Caco-2 (cell line): ENCODE measurements at regions not wholly inside any gene's neighbourhood (a gene's known extent, or its start where the extent isn't known, plus 50 kb on each side); places are given as distances from the start of the nearest gene placed in this dataset.

ENCODE experiments used
- BruUV-seq: library from RNA; stranded (reverse); fragments of 400-500 nt; replicated peaks from 2 replicates; lab custom pipeline; 2021; lab: Mats Ljungman, UMichigan
- CTCF ChIA-PET: fragments of 300-600 bp; sonication (Branson Sonifier 250); formaldehyde crosslinking; loops from one replicate; lab custom pipeline; 2022; ENCODE audit warnings: antibody characterized with exemption; lab: Charles Lee
- POLR2A ChIA-PET: fragments of 300-600 bp; sonication (Branson Sonifier 250); formaldehyde crosslinking; loops from one replicate; lab custom pipeline; 2022; ENCODE audit warnings: antibody characterized with exemption; lab: Charles Lee
- DNase-seq, 2 experiments: peaks; one replicate each; pipeline versions ENCODE4 v3.0.0 to v3.0.0-alpha.2; 2020 to 2022
- H3K27me3 ChIP-seq: replicated peaks from 2 replicates; pipeline ENCODE4 v1.6.0; 2011; ENCODE audit warnings: low read length; ENCODE audit not compliant: control insufficient read depth, insufficient read depth
- H3K36me3 ChIP-seq: 2 replicates; pipeline ENCODE4 v1.5.1; 2011; ENCODE audit warnings: low read length; ENCODE audit not compliant: control insufficient read depth, insufficient read depth
- H3K4me1 ChIP-seq: fragments of 250-450 bp; sonication (Bioruptor Pico); 2 replicates; pipeline ENCODE4 v1.5.1; 2020; ENCODE audit warnings: mild to moderate bottlenecking
- H3K4me3 ChIP-seq: 2 replicates; pipeline ENCODE4 v1.5.1; 2011; ENCODE audit warnings: low read depth, mild to moderate bottlenecking, control low read depth, low read length
- H3K9me3 ChIP-seq: fragments of 250-450 bp; sonication (Bioruptor Pico); 2 replicates; pipeline ENCODE4 v1.5.1; 2020; ENCODE audit warnings: mild to moderate bottlenecking, moderate library complexity
- H3K27ac Mint-ChIP-seq: one replicate; pipeline ENCODE4 v1.8.0; 2022; ENCODE audit warnings: mixed read lengths; ENCODE audit not compliant: unreplicated experiment
- H3K27me3 Mint-ChIP-seq: one replicate; pipeline ENCODE4 v1.8.0; 2022; ENCODE audit warnings: mixed read lengths; ENCODE audit not compliant: insufficient read depth, unreplicated experiment
- H3K36me3 Mint-ChIP-seq: one replicate; pipeline ENCODE4 v1.8.0; 2022; ENCODE audit warnings: mild to moderate bottlenecking, mixed read lengths; ENCODE audit not compliant: insufficient read depth, unreplicated experiment
- H3K4me1 Mint-ChIP-seq: one replicate; pipeline ENCODE4 v1.8.0; 2022; ENCODE audit warnings: low read depth, mixed read lengths; ENCODE audit not compliant: unreplicated experiment
- H3K4me3 Mint-ChIP-seq: one replicate; pipeline ENCODE4 v1.8.0; 2022; ENCODE audit warnings: mild to moderate bottlenecking, moderate library complexity, mixed read lengths; ENCODE audit not compliant: unreplicated experiment
- H3K9me3 Mint-ChIP-seq: one replicate; pipeline ENCODE4 v1.8.0; 2022; ENCODE audit warnings: mixed read lengths; ENCODE audit not compliant: unreplicated experiment
- CTCF ChIP-seq, 2 experiments: fragments of 200-600 bp in 1 of 2; IDR thresholded peaks; 1 replicate in 1 of 2; 2 replicates in 1 of 2; pipeline versions ENCODE4 v1.5.1 to v1.8.0; 2011 to 2022; ENCODE audit warnings: antibody characterized with exemption in 1 of 2, control low read depth in 1 of 2, inconsistent platforms in 1 of 2, low read depth in 1 of 2, low read length in 1 of 2, mild to moderate bottlenecking in 1 of 2, moderate library complexity in 1 of 2; ENCODE audit not compliant: insufficient read depth in 1 of 2, severe bottlenecking in 1 of 2, unreplicated experiment in 1 of 2
- intact Hi-C: fragments of 100-400 bp; cut with micrococcal nuclease; formaldehyde crosslinking; loops from one replicate; pipeline ENCODE4 v1.10.0; 2022; ENCODE audit not compliant: unreplicated experiment

GRCh38 chr16:60922920-60923319, 1113.3 kb downstream of the CDH8 start:
- POLR2A ChIA-PET: no interaction called here
- no peak overlapping the region for H3K4me3 Mint-ChIP-seq
- intact Hi-C loops: no loop called here

GRCh38 chr16:60914334-60914733, 1121.9 kb downstream of the CDH8 start:
- no peaks in the 10 kb centered on the region for H3K4me1 Mint-ChIP-seq
- peaks cover 2% of the 10 kb centered on the region for H3K27me3 Mint-ChIP-seq
- no peaks in the 10 kb centered on the region for H3K27me3 ChIP-seq
- H3K4me3 ChIP-seq: no peak overlapping the region
- H3K9me3 Mint-ChIP-seq: no peaks in the 10 kb centered on the region
- intact Hi-C loops: no loop called here
- H3K27ac Mint-ChIP-seq: no peak overlapping the region
- H3K36me3 Mint-ChIP-seq: no peaks in the 10 kb centered on the region
- ChIA-PET CTCF (no interaction called here), POLR2A (no interaction called here)
- H3K4me1 ChIP-seq: no peaks in the 10 kb centered on the region
- H3K4me3 Mint-ChIP-seq: no peak overlapping the region
- no TSS peak for BruUV-seq
- H3K36me3 ChIP-seq: no peaks in the 10 kb centered on the region
- no peak for TF ChIP-seq CTCF (IDR thresholded peaks at IDR 0.05; ENCODE audit: insufficient read depth in 1 of 2, low read depth in 1 of 2, low read length in 1 of 2, severe bottlenecking in 1 of 2, unreplicated experiment in 1 of 2)
- DNase-seq: no peak
- H3K9me3 ChIP-seq: peaks cover 4% of the 10 kb centered on the region; the same call in 1 of the 2 replicates

More at GRCh38 chr16:60922920-60923319, 1113.3 kb downstream of the CDH8 start:
- Mint-ChIP-seq H3K27ac (no peak overlapping the region), H3K4me1 (no peaks in the 10 kb centered on the region), H3K9me3 (no peaks in the 10 kb centered on the region), H3K27me3 (no peaks in the 10 kb centered on the region), H3K36me3 (no peaks in the 10 kb centered on the region)
- BruUV-seq: no TSS peak
- Histone ChIP-seq H3K4me1 (no peaks in the 10 kb centered on the region), H3K9me3 (no peaks in the 10 kb centered on the region), H3K36me3 (no peaks in the 10 kb centered on the region), H3K27me3 (no peaks in the 10 kb centered on the region), H3K4me3 (no peak overlapping the region)
- CTCF ChIA-PET: no interaction called here
- DNase-seq: no peak
- TF ChIP-seq CTCF (IDR thresholded peaks at IDR 0.05; ENCODE audit: insufficient read depth in 1 of 2, low read depth in 1 of 2, low read length in 1 of 2, severe bottlenecking in 1 of 2, unreplicated experiment in 1 of 2): no peak

GRCh38 chr16:60907645-60908044, 1128.6 kb downstream of the CDH8 start:
- intact Hi-C loops: no loop called here
- no peak for TF ChIP-seq CTCF (IDR thresholded peaks at IDR 0.05; ENCODE audit: insufficient read depth in 1 of 2, low read depth in 1 of 2, low read length in 1 of 2, severe bottlenecking in 1 of 2, unreplicated experiment in 1 of 2)
- H3K4me3 ChIP-seq: no peak overlapping the region
- Mint-ChIP-seq H3K4me1 (no peaks in the 10 kb centered on the region), H3K27ac (no peak overlapping the region), H3K36me3 (no peaks in the 10 kb centered on the region), H3K4me3 (no peak overlapping the region), H3K9me3 (no peaks in the 10 kb centered on the region), H3K27me3 (peaks cover 2% of the 10 kb centered on the region)
- H3K27me3 ChIP-seq: no peaks in the 10 kb centered on the region
- peaks cover 4% of the 10 kb centered on the region; the same call in 1 of the 2 replicates for H3K9me3 ChIP-seq
- H3K4me1 ChIP-seq: no peaks in the 10 kb centered on the region
- ChIA-PET CTCF (no interaction called here), POLR2A (no interaction called here)
- BruUV-seq: no TSS peak
- H3K36me3 ChIP-seq: no peaks in the 10 kb centered on the region
- DNase-seq: no peak
